ENCODE measurements at regions not wholly inside any gene's neighbourhood (a gene's known extent, or its start where the extent isn't known, plus 50 kb on each side); places are given as distances from the start of the nearest gene placed in this dataset.

GRCh38 chr3:95356764-95357501 lies 1294.1 kb downstream of the NSUN3 start:
- no peak overlapping the region for H3K4me3 ChIP-seq (replicated peaks in 1 of 2; ENCODE audit: low read depth in 1 of 2, low read length in 2 of 2)
- no peak overlapping the region for H2AFZ ChIP-seq (ENCODE audit: low read depth, low read length, poor library complexity, severe bottlenecking)
- H3K79me2 ChIP-seq (ENCODE audit: insufficient read depth, low read length), result no peaks in the 10 kb centered on the region
- CTCF ChIA-PET, result no interaction called here
- no peak overlapping the region for H3K4me2 ChIP-seq (ENCODE audit: low read length)
- DNase-seq (ENCODE audit: low read depth, low spot score) (no peak), ATAC-seq (no peak)
- no peaks in the 10 kb centered on the region for H3K27me3 ChIP-seq (ENCODE audit: insufficient read depth, low read length)
- H3K27ac ChIP-seq (ENCODE audit: low read depth, low read length), result no peak overlapping the region
- BruUV-seq (replicated peaks), result no TSS peak
- RAD21 ChIA-PET (ENCODE audit: low non-redundant PET in 1 of 2, low total read pairs in 2 of 2, uncharacterized antibody in 2 of 2, unreplicated experiment in 2 of 2), result no interaction called here
- H3K9ac ChIP-seq (ENCODE audit: low read length), result no peak overlapping the region
- no peaks in the 10 kb centered on the region for H3K36me3 ChIP-seq (ENCODE audit: control insufficient read depth in 1 of 2, insufficient read depth in 2 of 2, low read length in 2 of 2)
- POLR2A ChIA-PET, result no interaction called here
- H4K20me1 ChIP-seq (ENCODE audit: insufficient read depth), result no peaks in the 10 kb centered on the region
- intact Hi-C loops (cut with micrococcal nuclease), result no loop called here
- peaks cover 6 to 9% of the 10 kb centered on the region in 2 experiments; a peak in 2 of 4 replicates for H3K9me3 ChIP-seq (ENCODE audit: control insufficient read depth in 1 of 2, insufficient read depth in 1 of 2, low read depth in 1 of 2, low read length in 2 of 2)
- TF ChIP-seq POLR2A (IDR thresholded peaks at IDR 0.05; ENCODE audit: borderline replicate concordance, extremely low read depth, insufficient read depth, insufficient read length), result no peak
- no peaks in the 10 kb centered on the region for H3K4me1 ChIP-seq (ENCODE audit: control insufficient read depth in 1 of 2, insufficient read depth in 2 of 2, low read length in 2 of 2)
- H3K9me2 ChIP-seq (ENCODE audit: insufficient read depth), result no peaks in the 10 kb centered on the region

GRCh38 chr3:95387242-95388021 lies 1324.6 kb downstream of the NSUN3 start:
- Histone ChIP-seq H3K4me1 (ENCODE audit: control insufficient read depth in 1 of 2, insufficient read depth in 2 of 2, low read length in 2 of 2) (no peaks in the 10 kb centered on the region), H3K27me3 (ENCODE audit: insufficient read depth, low read length) (no peaks in the 10 kb centered on the region), H4K20me1 (ENCODE audit: insufficient read depth) (no peaks in the 10 kb centered on the region), H3K9me3 (ENCODE audit: control insufficient read depth in 1 of 2, insufficient read depth in 1 of 2, low read depth in 1 of 2, low read length in 2 of 2) (peaks cover 18 to 20% of the 10 kb centered on the region in 2 experiments; a peak in 3 of 4 replicates), H2AFZ (ENCODE audit: low read depth, low read length, poor library complexity, severe bottlenecking) (no peak overlapping the region), H3K9me2 (ENCODE audit: insufficient read depth) (no peaks in the 10 kb centered on the region), H3K4me3 (replicated peaks in 1 of 2; ENCODE audit: low read depth in 1 of 2, low read length in 2 of 2) (no peak overlapping the region), H3K27ac (ENCODE audit: low read depth, low read length) (no peak overlapping the region), H3K9ac (ENCODE audit: low read length) (no peak overlapping the region), H3K36me3 (ENCODE audit: control insufficient read depth in 1 of 2, insufficient read depth in 2 of 2, low read length in 2 of 2) (no peaks in the 10 kb centered on the region), H3K4me2 (ENCODE audit: low read length) (no peak overlapping the region), H3K79me2 (ENCODE audit: insufficient read depth, low read length) (no peaks in the 10 kb centered on the region)
- no peak for ATAC-seq
- POLR2A ChIA-PET, result no interaction called here
- CTCF ChIA-PET, result no interaction called here
- no peak for TF ChIP-seq SIN3A (IDR thresholded peaks at IDR 0.05; ENCODE audit: low read depth)
- no peak for TF ChIP-seq CEBPB (IDR thresholded peaks at IDR 0.05; ENCODE audit: low read depth)
- no peak for TF ChIP-seq SP1 (IDR thresholded peaks at IDR 0.05; ENCODE audit: low read depth)
- TF ChIP-seq FOSL1 (IDR thresholded peaks at IDR 0.05; ENCODE audit: low read depth), result no peak
- TF ChIP-seq RAD21 (IDR thresholded peaks at IDR 0.05; ENCODE audit: low read depth), result no peak
- no peak for TF ChIP-seq POLR2AphosphoS5 (IDR thresholded peaks at IDR 0.05; ENCODE audit: low read depth, low read length)
- RAD21 ChIA-PET (ENCODE audit: low non-redundant PET in 1 of 2, low total read pairs in 2 of 2, uncharacterized antibody in 2 of 2, unreplicated experiment in 2 of 2), result no interaction called here
- intact Hi-C loops (cut with micrococcal nuclease), result no loop called here
- no peak for DNase-seq (ENCODE audit: low read depth, low spot score)
- no TSS peak for BruUV-seq (replicated peaks)
